Stimulated activated CD8-positive, alpha-beta memory T cell treated with anti-CD3 and anti-CD28 coated beads, Interleukin-7, amount 100 ng/mL, for 48 hours (primary cell): ENCODE measurements at regions not wholly inside any gene's neighbourhood (a gene's known extent, or its start where the extent isn't known, plus 50 kb on each side); places are given as distances from the start of the nearest gene placed in this dataset.

Source experiments
- DNase-seq, 2 donors: peaks; one replicate each; pipeline ENCODE4 v3.0.0-alpha.2; 2020; ENCODE audit warnings: low read depth in 1 of 2; ENCODE audit errors: extremely low read depth in 1 of 2

DNA sequence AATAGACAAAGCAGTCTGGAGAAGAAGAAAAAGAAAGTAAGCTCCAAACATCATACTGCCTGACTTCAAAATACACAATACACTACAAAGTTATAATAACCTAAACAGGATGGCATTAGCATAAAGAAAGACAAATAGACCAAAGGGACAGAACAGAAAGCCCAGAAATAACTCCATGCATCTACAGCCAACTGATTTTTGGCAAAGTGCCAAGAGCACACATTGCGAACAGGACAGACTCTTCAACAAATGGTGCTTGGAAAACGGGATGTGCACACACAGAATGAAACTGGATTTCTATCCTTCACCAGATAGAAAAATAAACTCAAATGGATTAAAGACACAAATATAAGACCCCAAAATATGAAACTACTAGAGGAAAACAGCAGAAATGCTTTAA is 66.6 kb upstream of the SPATA31E1 start:
- DNase-seq = no peak

GRCh38 chr9:87818308-87818707 is 64.4 kb upstream of the SPATA31E1 start:
- DNase-seq = no peak

- DNase-seq = no peak
Observed at GRCh38 chr9:87824216-87824875, 58.3 kb upstream of the SPATA31E1 start.

- no peak for DNase-seq
Observed at GRCh38 chr9:87824886-87825285, 57.8 kb upstream of the SPATA31E1 start.

- DNase-seq = no peak
Observed at GRCh38 chr9:87826331-87826730, 56.3 kb upstream of the SPATA31E1 start.

GRCh38 chr9:87827341-87827740 is 55.3 kb upstream of the SPATA31E1 start:
- DNase-seq = no peak

GRCh38 chr9:87829756-87830155 is 52.9 kb upstream of the SPATA31E1 start:
- no peak for DNase-seq

GRCh38 chr9:87830446-87830845 is 52.2 kb upstream of the SPATA31E1 start:
- no peak for DNase-seq

DNA sequence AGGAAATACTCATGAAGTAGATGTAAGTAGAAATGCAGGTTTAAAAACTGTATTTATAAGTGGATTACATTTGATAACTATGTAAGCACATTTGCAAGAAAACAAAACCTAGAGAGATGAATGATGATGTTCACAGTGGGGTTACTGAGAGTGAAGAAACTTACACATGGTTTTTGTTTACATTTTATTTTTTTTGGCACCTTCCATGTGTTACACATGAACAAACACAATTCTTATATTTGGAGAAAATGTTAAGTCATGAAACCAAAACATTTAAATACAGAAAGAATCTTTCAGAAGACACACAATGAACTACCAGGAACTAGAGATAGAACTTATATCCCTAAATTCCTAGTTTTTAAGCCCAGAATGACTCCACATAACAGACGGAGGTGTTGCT is 51.5 kb upstream of the SPATA31E1 start:
- no peak for DNase-seq
